GM18873 (cell line): ENCODE measurements at regions not wholly inside any gene's neighbourhood (a gene's known extent, or its start where the extent isn't known, plus 50 kb on each side); places are given as distances from the start of the nearest gene placed in this dataset.

Experiments
- ATAC-seq: cut with Tn5 transposase; IDR thresholded peaks from one replicate; pipeline ENCODE4 v1.9.1; 2021; ENCODE audit warnings: mild to moderate bottlenecking, moderate library complexity, moderate number of reproducible peaks; ENCODE audit not compliant: unreplicated experiment, low FRiP score

DNA sequence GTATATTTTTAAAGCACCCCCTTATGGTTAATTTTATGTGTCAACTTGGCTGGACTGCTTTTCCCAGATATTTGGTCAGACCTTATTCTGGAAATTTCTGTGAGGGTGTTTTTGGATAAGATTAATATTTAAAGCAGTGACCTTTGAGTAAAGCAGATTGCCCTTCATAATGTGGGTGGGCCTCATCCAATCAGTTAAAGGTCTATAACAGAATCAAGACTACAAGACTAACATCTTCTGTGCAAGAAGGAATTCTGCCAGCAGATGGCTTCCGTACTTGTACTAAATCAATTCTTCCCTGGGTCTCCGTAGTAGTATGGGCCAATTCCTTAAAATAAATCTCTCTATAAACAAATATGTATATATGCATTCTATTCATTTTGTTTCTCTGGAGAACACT, 257.6 kb downstream of the ETNK1 start:
- ATAC-seq, result no peak

DNA sequence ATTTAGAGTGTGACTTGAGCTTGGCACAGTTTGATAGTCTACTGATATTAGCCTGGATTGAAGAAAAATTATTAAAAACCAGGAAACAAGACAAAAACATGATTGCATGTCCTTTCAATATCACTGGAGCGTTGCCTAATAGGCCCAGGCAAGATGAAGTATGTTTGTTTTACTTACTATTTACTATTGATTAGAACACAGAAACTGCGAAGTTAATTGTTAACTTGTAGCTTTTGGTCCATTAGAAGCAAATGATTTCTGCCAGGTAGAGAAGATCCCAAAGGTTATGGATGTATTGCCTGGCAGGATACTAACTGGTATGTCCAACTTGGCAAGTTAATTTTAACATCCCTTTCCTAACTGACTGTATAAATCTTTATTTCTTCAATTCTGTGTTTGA, 268.9 kb downstream of the ETNK1 start:
- no peak for ATAC-seq

DNA sequence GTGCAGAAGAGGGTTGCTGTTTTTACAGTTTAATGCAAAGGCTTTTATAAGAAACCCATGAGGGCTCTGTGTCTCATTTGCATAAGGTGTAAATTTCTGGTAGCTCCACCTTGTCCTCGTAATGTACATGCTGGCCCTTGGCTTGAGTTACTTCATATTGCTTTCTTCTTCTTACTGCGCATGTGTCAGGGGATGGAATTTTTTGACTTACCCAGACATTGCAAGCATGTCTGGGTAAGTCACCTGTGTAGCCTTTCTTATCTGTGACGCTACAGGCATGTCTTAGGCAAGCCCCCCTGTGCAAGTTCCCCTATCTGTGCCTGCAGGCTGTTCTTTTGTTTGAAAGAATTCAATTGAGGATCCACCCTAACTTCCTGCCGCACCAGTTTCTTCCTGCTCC, 274.2 kb downstream of the ETNK1 start:
- ATAC-seq, result no peak

DNA sequence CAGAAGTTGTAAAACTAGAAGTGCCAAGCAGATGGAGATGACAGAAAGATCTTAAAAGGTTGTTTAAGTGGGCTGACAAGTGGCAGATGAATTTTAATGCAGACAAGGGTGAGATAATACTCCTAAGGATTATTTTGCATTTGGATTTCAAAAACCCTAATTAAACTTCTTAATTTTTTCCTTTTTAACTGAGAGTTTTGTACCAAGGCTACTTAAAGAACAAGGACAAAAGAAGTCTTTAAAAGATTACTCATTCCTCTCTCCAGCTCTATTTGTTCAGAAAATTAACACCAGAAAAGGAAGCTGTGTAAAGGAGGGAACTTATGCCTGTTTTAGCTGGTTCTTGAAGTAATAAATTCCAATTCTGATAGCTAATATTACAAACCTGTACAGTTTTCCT, 275.4 kb downstream of the ETNK1 start:
- no peak for ATAC-seq

DNA sequence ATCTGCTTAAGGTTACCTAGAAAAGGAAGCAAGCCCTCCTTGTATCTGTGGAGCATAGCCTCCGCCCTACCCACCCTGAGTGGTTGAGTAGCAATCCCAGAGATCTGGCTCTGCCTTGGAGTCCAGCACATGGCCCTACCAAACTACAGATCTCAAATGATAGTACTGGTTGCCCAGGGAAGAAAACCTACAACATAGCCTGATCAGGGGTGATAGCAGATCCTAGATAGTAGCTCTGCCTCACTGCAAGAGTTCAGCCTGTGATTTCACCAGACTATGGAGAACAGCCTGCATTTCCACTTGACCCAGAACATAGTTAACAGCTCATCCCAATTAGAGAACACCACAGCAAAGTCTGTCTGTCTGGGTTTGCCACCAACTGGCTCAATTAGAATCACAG, 279.5 kb downstream of the ETNK1 start:
- ATAC-seq, result no peak

DNA sequence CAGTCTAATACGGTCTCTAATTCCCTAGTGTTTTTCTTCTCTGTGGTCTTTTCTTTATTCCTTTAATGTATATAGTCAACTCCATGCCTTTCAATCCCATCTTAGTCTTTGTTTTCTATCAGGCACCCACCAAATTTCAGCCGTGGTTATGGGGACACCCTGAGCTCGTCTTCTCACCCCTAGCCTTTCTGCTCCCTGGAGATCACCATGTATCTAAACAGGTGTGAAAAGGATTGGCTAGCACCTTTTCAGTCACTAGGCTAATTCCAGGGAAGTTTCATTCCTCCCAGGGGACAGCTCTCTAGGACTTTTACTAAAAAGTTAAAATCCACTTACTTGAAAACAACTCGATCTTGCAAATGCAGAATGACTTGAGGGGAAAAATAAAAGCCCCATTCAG, 291.3 kb downstream of the ETNK1 start:
- ATAC-seq, result no peak

DNA sequence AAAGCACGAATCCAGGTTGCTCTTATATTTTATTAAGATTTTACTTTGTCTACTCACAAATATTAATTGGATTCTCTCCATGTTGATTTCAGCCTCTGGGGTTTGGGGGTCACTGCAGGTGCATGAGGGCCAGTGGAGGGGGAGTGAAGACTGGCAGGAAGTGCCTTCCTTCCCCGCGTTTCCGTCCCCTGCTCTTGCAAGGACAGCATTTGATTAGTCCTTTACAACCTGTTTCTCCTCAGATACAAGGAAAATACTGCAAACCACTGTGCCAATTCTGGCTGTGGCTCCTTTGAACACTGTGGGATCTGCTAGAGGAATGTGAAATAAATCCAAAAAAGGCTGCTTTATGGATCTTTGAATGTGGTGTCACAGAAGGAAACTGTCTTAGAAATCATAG, 291.8 kb downstream of the ETNK1 start:
- ATAC-seq, result no peak

DNA sequence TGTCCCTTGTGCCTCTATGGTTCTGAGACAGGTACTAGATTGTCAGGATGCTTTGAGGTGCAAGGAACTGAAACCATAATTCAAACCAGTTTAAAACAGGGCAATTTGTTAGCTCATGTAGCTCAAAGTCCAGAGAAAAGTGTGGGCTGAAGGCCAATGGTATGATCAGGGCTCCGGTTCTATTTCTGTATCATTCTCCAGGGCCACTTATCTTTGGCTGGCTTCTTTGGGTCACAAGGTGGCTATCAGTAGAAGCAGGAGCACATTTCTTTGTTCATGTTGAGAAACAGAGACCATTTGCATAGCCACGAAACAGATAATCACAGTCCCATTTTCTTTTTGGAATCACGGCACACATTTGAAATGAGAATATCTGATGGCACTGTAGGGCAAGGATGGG, 294.9 kb downstream of the ETNK1 start:
- no peak for ATAC-seq

DNA sequence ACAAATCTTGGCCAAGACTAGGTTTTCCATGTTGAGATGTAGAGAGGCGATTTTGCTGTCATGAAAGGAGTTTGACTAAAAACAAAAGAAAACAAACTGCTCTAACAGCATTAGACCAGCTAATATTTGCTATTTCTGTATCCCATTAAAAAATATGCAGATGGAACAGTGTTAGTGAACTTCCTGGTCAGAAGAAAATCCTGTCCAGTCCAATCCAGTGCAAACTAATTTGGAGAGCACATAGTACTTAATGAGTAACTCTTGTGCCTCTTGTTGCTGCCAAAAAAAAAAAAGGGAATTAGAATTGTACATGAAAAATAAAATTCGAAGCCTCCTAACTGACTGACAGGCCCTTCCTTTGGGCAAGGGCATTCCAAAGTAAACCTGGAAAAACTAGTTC, 298.8 kb downstream of the ETNK1 start:
- ATAC-seq, result no peak

DNA sequence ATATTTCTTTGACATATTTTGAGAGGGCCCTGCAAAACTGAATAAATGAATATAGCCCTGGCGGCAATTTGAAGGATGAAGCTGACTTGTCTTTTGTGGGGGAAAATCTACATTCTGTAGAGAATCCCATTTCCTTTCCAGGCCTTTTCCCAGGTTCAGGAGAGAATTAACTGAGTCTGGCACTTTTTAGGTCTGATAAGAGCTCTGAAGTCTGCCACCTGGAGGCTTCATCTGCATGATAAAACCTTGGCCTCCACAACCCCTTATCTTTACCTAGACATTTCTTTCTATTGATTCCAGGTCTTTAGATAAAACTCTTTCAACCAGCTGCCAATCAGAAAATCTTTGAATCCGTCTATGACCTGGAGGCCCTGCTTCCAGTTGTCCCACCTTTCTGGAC, 299.4 kb downstream of the ETNK1 start:
- ATAC-seq, result no peak

DNA sequence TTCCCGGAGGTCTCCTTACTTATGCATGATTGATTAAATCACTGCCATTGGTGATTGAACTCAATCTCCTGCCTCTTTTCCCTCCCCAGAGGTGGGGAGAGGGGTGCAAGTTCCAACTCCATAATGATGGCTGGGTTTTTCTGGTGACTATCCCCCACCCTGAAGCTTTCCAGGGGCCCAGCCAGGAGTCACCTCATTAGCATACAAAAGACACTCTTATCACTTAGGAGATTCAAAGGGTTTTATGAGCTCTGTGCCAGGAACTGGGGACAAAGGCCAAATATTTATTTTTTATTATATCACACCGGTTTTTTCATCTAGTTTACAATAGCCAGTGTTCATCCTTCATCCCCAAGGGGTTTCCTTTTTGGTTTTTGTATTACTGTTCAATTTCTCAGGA, 300.7 kb downstream of the ETNK1 start:
- no peak for ATAC-seq

DNA sequence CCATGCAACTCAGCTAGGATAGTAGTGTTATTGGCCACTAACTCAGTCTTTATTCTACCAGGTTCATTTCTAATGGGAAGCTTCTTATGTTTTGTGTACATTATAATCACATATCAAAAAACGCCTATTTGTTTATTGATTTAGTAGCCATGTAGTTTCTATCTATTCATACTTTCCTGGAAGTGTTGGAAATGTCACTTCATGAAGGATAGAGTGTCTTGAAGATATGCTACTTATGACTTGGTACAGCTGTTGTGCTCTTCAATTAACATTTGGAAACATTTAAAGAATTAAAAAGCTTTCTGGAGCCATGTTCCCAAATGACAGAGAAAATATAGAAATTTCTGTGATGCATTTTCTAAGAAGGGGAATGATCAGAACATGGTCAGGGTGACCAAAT, 307.5 kb downstream of the ETNK1 start:
- no peak for ATAC-seq

DNA sequence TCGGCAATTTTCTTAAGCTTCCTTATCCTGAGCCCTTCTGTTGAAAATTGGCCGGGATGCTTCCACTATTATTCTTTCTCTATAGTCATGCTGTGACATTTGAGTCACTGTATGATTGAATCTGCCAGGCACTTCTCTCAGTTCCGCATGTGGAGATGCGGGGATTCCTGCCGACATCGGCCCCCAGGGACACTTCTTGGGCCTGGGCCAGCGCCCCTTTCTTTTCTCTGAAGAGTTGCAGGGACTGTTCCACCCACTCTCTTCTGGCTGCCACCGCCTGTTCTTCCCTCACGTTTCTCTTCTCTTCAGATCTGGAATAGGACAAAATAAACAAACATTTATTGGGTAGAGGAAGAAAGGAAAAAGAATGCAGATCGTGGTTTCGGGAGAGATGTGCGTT, 310.1 kb downstream of the ETNK1 start:
- ATAC-seq, result no peak

DNA sequence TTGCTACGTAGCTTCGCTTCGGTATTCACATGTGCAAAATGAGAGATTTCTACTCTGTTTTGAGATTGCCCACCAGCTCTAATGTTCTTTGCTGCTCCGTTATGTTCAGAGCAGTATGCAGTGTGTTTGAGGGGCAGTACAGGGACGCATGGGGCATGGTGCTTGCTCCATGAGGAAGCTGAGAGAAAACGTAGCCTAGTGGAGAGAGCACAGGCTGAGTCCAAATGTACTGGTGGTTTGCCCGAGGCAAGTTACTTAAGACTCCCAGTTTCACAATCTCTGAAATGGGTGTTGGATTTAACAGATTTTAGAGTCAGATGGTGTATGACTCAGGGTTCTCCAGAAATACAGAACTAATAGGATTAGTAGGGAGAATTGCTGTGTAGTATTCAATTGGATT, 310.5 kb downstream of the ETNK1 start:
- no peak for ATAC-seq

DNA sequence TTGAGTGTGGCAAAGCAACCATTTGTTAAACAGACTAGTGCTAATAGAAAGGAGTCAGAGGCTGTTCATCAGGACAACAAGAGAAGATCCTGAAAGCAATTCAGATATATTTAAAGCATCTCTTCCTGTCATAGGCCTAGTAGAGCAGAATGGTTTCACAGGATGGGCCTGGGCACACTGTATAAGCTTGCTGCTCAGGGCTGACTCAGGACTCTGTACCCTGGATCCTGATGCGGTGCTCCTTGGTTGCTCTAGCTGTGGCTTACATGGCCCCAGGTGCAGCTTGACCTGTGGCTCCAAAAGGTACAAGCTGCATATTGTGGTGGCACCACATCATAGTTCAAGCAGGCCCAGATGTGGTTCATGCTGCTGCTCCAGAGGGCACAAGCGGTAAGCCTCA, 313.4 kb downstream of the ETNK1 start:
- ATAC-seq, result no peak

DNA sequence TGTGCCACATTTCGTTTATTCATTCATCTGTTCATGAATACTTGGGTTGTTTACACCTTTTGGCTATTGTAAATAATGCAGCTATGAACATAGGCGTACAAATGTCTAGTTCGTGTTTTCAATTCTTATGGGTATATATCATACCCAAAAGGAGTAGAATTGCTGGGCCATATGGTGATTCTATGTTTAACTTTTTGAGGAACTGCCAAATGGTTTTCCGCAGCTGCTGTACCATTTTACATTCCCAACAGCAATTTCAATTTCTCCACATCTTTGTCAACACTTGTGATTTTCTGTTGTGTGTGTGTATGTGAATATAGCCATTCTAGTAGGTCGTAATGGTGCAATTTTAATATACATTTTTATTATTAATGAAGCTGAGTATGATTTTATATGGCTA, 326.2 kb downstream of the ETNK1 start:
- ATAC-seq, result no peak

DNA sequence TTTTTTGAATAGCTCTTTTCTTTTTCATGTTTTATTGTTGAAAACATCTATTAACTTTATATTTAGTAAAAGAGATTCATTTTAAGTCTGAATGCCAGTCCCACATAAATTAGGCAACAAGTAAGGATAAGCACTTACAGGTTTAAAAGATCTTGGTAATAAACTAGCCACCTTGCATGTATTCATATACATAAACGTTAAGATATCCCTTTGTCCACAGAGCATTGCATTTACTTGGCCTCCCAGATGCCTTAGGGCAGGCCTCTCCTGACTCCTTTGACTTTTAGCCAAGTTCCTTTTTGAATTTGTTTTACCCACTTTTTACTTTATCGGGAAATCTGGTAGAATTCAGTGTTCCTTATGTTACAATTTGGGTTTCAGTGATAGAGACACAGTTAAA, 331.7 kb downstream of the ETNK1 start:
- no peak for ATAC-seq

DNA sequence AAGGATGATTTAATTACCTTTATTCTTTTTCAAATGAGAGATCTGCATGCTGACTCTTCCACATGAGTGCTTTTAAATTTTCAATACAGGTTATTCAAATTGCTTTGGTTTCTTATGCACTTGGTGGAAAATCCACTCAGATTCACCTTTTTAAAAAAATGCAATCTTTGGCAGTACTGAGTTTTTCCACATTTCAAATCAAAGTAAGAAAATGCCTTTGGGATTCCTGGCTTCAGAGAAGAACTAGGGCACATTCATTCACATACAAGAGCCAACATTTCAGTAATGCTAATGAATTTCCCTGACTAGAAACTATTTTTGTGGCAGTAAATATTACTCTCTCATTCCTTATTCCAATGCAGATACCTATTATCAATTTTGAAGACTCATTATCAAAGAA, 342.2 kb downstream of the ETNK1 start:
- ATAC-seq, result no peak

DNA sequence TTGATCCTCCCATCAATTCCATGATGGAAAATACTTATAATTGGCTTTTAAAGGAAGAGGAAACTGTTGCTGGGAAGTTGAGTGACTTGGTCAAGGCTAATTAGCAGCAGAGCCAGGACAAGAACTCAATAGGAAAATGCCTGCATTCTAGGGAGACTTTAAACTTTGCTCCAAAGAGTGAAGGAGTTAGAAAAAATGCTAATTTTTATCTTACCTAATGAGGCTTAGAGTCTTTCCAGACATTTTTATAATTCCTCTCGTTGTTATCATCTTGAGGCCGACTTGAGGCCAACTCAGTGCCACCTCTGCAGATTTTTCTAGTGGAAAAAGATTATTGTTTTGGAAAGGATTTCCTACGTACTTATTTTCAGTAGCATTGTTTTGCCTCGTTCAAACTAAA, 344.6 kb downstream of the ETNK1 start:
- ATAC-seq, result no peak

DNA sequence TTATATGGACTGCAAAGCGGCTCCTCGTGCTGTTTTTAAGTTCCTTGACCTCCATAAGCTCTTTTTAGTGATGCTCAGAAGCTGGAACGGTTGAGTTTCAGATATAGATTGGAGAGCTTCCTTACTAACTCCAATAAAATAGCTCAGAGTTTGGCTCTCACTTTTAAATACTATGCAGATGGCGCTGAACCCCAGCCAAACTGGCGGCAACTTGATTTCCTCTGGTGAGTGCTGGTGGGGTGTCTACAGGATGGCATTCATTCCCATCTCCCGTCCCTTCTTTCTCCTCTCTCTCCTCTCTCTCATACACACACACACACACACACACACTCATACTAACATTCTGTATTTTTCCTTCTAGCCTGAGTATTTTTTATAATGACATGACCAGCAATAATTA, 346.3 kb downstream of the ETNK1 start:
- ATAC-seq, result no peak

DNA sequence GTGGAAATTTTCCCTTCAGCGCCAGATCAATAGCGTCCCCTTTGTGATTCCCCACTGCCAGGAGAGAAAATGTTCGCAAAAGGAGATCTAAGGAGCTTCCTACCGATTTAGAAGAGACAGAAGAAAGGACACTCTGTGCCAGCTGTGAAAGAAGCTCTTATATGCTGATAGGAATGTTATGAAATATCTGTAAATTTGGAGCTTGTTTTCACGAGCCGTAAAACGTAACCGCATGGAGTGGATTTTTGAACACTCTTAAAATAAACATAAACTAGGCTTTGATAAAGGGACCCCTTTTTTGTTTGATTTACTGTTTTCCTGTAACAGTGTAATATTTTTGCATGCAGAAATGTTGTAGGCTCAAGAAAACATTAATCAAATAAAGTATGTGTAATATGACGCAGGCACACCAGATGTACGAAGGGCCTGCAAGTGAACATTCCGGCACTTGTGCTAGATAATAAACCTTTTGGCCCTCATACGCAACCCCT, 346.8 kb downstream of the ETNK1 start:
- no peak for ATAC-seq

DNA sequence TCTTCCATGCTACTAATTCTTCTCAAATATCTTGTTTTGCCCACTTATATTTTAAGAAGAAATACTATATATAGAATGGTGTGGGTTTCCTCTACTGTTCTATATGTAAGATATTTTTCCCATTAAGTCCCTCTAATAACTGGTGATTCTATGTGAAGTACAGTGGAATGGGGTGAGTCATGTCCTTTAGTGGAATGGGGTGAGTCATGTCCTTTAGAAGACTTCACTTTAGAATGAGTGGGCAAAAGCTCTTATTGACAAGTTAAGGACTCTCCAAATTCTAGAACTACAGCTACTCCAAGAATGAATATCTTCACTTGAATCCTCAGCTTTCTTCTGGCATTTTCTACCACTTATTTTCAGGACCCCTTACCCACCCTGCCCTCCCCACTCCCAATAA, 349.9 kb downstream of the ETNK1 start:
- ATAC-seq, result no peak

DNA sequence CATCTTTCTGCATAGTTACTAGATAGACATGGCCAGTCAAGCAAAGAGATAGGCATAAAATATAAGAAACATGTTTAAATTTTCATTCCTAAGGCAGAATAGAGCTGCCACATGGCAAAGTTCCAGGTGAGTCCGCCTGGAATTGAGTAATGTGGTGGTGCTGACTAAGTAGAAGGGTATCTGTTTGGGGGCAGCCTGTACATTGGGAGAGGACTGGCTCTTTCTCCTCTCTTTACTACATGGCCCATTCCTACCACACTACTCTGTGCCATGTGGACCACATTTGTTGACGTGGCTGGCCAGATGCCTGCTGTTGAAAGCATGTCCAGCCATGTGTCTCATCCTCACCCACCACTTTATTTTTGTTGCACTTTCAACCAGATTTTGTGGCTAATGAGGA, 354.0 kb downstream of the ETNK1 start:
- ATAC-seq, result no peak
